ENCODE measurements at regions not wholly inside any gene's neighbourhood (a gene's known extent, or its start where the extent isn't known, plus 50 kb on each side); places are given as distances from the start of the nearest gene placed in this dataset.

DNA sequence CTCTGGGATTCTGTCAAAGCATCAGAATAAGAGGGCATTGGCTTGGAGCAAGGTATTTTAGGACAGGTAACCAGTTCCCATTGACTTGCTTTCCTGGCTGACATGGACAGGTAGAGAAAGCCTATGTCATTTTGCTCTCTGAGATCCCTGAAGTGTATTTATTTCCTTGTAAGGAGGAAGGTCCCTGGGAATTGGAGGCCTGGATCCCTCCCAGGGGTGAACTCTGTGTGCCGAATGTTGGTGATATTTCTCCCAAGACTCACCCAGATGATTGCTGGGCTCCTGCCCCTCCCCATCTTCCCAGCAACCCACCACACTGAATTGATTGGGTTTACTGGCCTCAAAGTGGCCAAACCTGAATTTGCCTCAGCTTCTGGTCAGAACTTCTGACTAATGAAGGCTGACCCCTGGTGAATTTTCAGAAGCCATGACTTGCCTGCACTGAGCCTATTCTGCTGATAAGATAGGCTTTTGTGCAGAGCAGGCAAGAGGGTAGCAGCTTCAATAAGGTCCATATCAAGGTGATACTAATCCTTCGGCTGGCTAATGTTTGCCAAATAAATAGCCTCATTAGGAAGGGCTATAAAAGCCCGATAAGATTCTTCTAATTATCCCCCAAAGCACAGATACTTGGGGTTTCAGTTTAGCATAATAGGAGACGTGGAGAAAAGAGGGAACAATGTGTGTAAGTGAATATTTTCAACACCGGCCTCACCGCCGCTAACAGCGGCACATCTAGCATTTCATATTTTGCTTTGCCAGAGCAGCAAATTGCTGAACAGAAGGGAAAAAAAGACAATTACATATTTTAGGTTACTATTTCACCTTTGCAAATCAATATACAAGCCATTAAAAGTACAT, 152.9 kb upstream of the PITX1 start:
- no peak for TF ChIP-seq CTCF (conservative IDR thresholded peaks at IDR 0.05; ENCODE audit: low read depth, low read length)
- no peaks in the 10 kb centered on the region for H3K79me2 ChIP-seq (ENCODE audit: insufficient read depth, low read depth)
- no peak overlapping the region for H3K9ac ChIP-seq
- H3K4me3 ChIP-seq (IDR thresholded peaks at IDR 0.05; ENCODE audit: insufficient read depth, low read depth, low read length) = no peak overlapping the region
- H3K4me2 ChIP-seq = no peak overlapping the region
- H3K27ac ChIP-seq = no peak overlapping the region
- no peaks in the 10 kb centered on the region for H3K36me3 ChIP-seq (ENCODE audit: insufficient read depth)
- no peaks in the 10 kb centered on the region for H3K27me3 ChIP-seq (ENCODE audit: insufficient read depth, low read depth)
- H4K20me1 ChIP-seq (ENCODE audit: insufficient read depth) = no peaks in the 10 kb centered on the region
- no peak overlapping the region for H2AFZ ChIP-seq (ENCODE audit: low read depth)
- H3K4me1 ChIP-seq (ENCODE audit: low read depth, poor library complexity, severe bottlenecking) = peaks cover 11% of the 10 kb centered on the region

GRCh38 chr5:135185481-135186065, 151.5 kb upstream of the PITX1 start:
- Histone ChIP-seq H3K4me3 (IDR thresholded peaks at IDR 0.05; ENCODE audit: insufficient read depth, low read depth, low read length) (no peak overlapping the region), H3K36me3 (ENCODE audit: insufficient read depth) (no peaks in the 10 kb centered on the region), H3K4me1 (ENCODE audit: low read depth, poor library complexity, severe bottlenecking) (peaks cover 8% of the 10 kb centered on the region), H3K27me3 (ENCODE audit: insufficient read depth, low read depth) (no peaks in the 10 kb centered on the region), H3K9ac (no peak overlapping the region), H3K79me2 (ENCODE audit: insufficient read depth, low read depth) (no peaks in the 10 kb centered on the region), H3K4me2 (no peak overlapping the region; the same call in 1 of the 2 replicates), H2AFZ (ENCODE audit: low read depth) (no peak overlapping the region), H3K27ac (no peak overlapping the region), H4K20me1 (ENCODE audit: insufficient read depth) (no peaks in the 10 kb centered on the region)
- TF ChIP-seq CTCF (conservative IDR thresholded peaks at IDR 0.05; ENCODE audit: low read depth, low read length) = no peak

GRCh38 chr5:135184646-135185045, 150.6 kb upstream of the PITX1 start:
- Histone ChIP-seq H3K79me2 (ENCODE audit: insufficient read depth, low read depth) (no peaks in the 10 kb centered on the region), H3K27ac (no peak overlapping the region), H3K36me3 (ENCODE audit: insufficient read depth) (no peaks in the 10 kb centered on the region), H3K27me3 (ENCODE audit: insufficient read depth, low read depth) (no peaks in the 10 kb centered on the region), H3K4me1 (ENCODE audit: low read depth, poor library complexity, severe bottlenecking) (peaks cover 8% of the 10 kb centered on the region), H3K4me2 (no peak overlapping the region), H2AFZ (ENCODE audit: low read depth) (no peak overlapping the region), H4K20me1 (ENCODE audit: insufficient read depth) (no peaks in the 10 kb centered on the region), H3K4me3 (IDR thresholded peaks at IDR 0.05; ENCODE audit: insufficient read depth, low read depth, low read length) (no peak overlapping the region), H3K9ac (no peak overlapping the region)
- TF ChIP-seq CTCF (conservative IDR thresholded peaks at IDR 0.05; ENCODE audit: low read depth, low read length) = no peak

DNA sequence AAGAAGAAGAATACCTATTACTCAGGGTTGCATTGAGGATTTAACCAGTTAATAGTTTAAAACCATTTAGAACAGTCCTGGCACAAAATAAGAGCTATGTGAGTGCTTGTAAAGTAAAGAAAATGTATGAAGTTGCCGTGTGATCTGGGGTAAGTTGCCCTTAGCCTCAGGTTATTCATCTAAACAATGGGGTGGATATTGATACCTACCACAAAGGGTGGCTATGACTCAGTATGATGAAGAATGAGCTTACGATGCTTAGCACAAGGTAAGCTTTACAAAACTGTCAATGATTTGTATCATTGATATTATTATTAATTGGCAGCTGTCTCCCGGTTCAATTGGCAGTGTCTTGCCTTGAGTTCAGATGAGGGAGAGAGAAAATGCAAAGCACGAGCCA, 149.4 kb upstream of the PITX1 start:
- Histone ChIP-seq H3K27me3 (ENCODE audit: insufficient read depth, low read depth) (no peaks in the 10 kb centered on the region), H3K4me1 (ENCODE audit: low read depth, poor library complexity, severe bottlenecking) (peaks cover 8% of the 10 kb centered on the region), H3K27ac (no peak overlapping the region), H3K79me2 (ENCODE audit: insufficient read depth, low read depth) (no peaks in the 10 kb centered on the region), H2AFZ (ENCODE audit: low read depth) (no peak overlapping the region), H4K20me1 (ENCODE audit: insufficient read depth) (no peaks in the 10 kb centered on the region), H3K4me2 (no peak overlapping the region), H3K9ac (no peak overlapping the region), H3K4me3 (IDR thresholded peaks at IDR 0.05; ENCODE audit: insufficient read depth, low read depth, low read length) (no peak overlapping the region), H3K36me3 (ENCODE audit: insufficient read depth) (no peaks in the 10 kb centered on the region)
- no peak for TF ChIP-seq CTCF (conservative IDR thresholded peaks at IDR 0.05; ENCODE audit: low read depth, low read length)
